GM19238 (cell line): ENCODE measurements at regions not wholly inside any gene's neighbourhood (a gene's known extent, or its start where the extent isn't known, plus 50 kb on each side); places are given as distances from the start of the nearest gene placed in this dataset.

ENCODE experiments used
- DNase-seq: peaks from one replicate; pipeline ENCODE4 v3.0.0; 2011; ENCODE audit warnings: low spot score; ENCODE audit not compliant: insufficient read length

- DNase-seq, result no peak
These were observed 766.7 kb upstream of the HS6ST1 start for GRCh38 chr2:129085386-129085785.

GRCh38 chr2:129087133-129087813 lies 768.6 kb upstream of the HS6ST1 start:
- DNase-seq, result no peak

DNA sequence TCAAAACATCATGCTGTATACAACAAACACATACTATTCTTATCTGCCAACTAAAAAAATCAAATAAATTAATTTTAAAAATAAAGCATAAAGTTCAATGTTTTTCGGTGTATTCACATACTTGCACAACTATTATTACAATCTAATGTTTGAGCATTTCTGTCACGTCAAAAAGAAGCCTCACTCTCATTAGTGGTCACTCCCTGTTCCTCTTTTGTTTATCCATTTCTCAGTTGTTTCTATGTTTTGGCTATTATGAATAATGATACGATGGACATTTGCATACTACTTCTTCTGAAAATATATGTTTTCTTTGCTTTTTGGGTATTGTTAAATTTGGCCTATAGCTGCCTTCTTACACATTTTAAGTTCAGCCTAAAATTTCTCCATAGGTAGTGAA lies 773.0 kb upstream of the HS6ST1 start:
- no peak for DNase-seq

GRCh38 chr2:129092956-129093355 lies 774.3 kb upstream of the HS6ST1 start:
- no peak for DNase-seq

- no peak for DNase-seq
These were observed 782.5 kb upstream of the HS6ST1 start for GRCh38 chr2:129101186-129101585.

DNA sequence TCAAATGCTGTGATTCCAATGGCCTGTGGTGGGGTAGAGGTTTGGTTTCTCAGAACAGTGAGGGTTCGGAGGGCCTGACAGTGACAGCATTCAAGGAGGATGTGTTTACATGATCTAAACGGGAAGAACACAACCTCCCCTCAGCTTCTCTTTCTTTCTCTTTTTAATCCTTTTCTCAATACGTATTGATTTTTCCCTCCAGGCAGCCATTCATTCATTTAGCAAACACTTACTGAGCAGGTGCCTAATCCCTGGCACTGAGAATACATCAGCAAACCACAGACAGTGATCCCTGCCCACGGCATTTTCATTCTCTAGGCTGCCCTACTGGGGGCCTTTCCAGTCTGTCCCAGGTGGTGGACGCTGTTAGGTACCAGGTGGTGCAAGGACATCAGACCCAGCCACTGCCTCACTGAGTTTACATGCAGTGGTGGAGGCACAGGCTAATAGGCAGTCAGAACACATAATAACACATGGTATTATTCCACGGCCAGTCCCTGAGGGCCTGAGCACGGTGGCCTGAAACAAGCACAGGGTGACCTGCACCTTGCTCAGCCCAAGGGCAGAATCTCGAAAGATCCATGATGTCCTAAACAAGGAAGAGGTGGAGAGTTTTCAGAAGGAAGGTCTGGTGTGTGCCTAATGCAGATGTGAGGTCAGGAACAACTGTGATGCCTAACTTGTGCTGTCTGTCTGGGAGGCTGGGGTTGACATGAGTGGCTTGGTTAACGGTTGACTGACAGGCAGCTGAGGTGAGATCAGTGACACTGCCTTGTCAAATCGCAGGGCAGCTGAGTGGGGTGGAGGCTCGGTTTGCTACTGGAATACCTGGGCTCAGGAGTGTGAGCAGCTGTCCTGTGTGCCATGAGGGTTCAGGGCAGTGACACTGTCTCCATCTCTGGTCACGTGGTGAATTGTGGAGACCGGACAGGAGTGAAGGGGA lies 785.5 kb upstream of the HS6ST1 start:
- no peak for DNase-seq

DNA sequence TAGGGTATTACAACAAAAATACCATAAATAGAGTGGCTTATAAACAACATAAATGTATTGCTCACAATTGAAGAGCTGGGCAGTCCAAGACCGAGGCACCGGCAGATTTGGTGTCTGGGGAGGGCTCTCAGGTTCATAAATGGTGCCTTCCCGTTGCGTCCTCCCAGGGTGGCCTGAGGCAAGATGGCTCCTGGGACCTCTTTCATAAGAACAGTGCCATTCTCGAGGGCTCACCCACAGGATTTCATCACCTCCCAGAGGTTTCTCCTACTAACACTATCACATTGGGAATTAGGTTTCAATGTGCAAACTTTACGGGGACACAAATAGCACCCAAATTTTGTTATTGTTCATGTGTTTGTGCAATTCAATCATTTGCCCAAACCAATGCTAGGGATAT lies 793.5 kb upstream of the HS6ST1 start:
- no peak for DNase-seq

DNA sequence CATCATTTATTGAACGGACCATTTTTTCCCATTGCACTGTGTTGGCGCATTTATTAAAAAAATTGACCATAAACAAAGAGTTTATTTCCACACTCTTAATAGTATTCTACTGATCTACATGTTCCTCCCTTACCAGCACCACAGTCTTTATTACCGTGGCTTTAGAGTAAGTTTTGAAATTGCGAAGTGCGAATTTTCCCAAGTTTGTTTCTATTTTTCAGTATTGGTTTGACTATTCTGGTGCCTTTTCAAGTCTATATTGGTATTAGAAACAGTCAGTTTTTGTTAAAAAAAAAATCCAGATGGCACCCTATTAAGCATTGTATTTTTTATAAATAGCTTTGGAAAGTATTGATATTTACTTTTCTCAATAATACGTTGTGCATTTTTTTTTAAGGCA lies 795.1 kb upstream of the HS6ST1 start:
- no peak for DNase-seq

GRCh38 chr2:129117434-129117833 lies 798.8 kb upstream of the HS6ST1 start:
- no peak for DNase-seq

- no peak for DNase-seq
These were observed 799.6 kb upstream of the HS6ST1 start for GRCh38 chr2:129118296-129118695.

GRCh38 chr2:129129087-129129486 lies 810.4 kb upstream of the HS6ST1 start:
- DNase-seq, result no peak

DNA sequence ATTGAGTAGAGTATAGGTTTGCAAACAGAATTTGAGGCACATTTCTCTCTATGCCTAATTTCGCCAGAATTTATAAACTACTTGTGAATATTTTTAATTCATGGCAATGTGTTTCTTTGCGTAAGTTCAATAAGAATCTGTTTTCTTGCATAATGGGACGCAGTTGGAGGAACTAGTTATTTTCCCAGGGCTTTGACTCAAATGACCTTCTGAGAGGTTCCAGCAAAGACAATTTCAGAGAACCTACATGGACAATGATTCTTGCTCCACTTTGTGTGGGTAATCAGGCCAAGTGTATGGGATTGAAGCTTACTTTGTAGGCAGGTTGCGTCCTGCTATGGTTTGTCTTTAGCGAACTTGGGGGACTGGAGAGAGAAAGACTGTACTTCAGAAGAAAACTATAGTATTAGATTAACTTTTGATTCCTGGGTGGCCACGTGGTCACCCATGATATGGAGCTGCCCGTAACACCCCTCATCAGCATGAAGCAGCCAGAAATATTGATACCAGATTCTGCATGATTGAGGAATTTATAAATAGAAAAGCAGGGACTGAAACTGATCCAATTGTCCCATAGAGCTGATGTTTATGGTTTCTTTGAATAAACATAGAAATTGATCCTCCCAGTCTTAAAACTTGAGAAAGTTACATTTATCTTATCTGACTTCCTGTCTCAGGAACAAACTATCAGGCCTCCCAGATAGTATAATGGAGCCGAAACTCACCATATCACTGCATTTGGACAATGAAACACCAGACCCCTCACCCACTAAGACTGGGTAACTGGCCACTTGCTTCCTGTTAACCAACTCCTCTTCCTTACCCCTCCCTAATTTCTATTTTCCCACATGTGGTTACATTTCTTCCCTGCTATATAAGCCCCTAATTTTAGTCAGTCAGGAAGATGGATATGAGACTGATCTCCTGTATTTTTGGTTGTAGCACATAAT lies 815.3 kb upstream of the HS6ST1 start:
- no peak for DNase-seq

DNA sequence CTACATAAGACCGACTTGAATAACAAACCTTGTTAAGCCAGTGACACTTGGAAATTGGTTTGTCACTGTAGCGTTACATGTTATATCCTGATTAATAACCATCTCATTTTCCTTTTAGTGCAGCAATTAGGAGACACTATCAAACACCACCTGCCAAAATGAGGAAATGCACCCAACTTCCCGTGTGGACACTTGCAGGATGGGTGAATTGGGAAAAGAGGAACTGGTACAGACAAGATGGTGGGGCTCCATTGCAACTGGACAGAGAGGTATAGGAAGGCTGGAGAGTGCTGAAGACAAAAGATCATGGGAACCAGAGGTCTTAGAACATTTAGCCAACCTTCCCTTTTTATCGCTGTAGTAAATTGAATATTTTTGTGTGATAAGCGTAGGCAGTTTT lies 816.3 kb upstream of the HS6ST1 start:
- no peak for DNase-seq

GRCh38 chr2:129139380-129139779 lies 820.7 kb upstream of the HS6ST1 start:
- DNase-seq, result no peak

DNA sequence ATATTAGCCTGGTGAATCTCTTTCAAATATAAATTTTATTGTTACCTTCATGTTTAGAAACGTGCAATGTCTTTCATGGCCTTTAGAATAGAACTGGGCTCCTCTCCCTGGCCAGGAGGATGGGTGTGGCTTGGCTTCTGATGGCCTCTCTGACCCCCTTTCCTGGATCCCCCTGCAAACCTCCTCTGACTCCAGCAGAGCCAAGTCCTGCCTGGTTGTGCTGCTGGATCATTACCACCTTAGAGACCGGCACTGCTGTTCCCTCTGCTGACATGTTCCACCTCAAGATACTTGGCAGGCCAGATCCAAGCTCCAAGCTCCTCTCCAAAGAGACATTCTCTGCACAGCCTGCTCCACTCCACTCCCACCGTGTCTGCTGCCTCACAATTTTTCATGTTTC lies 823.8 kb upstream of the HS6ST1 start:
- DNase-seq, result no peak

DNA sequence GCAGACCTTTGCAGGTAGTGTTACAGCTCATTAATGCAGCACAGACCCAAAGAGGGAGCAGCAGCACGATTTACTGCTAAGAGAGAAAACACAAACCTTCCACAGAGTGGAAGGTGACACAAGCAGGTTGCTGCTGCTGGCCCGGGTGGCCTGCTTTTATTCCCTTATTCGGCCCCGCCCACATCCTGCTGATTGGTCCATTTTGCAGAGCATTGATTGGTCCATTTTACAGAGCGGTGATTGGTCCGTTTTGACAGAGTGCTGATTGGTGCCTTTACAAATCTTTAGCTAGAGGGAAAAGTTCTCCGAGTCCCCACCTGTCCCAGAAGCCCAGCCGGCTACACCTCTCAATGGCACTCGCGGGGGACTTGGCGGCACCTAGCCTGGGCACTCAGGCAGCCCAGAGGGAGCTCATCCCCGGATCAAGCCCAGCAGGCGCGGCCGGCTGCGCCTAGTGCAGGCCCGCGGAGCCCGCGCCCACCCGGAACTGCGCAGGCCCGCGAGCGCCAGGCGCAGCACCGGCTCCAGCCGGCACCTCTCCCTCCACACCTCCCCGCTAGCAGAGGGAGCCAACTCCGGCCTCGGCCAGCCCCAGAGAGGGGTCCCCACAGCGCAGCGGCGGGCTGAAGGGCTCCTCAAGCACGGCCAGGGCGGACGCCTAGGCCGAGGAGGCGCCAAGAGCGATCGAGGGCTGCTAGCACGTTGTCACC lies 825.6 kb upstream of the HS6ST1 start:
- DNase-seq, result no peak

- DNase-seq, result no peak
These were observed 827.0 kb upstream of the RAB6C start for GRCh38 chr2:129152514-129152913.

DNA sequence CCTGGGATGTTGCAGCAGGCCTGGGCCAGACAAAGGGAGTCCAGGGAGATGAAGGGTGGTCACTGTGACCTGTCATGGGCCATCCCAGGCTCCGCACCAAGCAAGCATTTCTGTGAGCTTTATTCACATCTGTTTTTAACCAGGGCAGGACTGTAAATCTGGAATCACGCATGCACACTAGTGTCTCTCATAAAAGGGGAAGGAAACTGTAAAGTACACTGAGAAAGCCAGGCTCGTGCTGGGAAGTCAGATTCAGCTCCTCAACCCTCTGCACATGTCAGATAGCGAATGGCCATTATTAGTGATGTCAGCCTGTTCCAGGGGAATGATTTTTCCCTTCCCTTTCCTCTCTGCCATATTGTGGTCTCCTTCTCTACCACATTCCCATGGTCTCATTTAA lies 818.6 kb upstream of the RAB6C start:
- DNase-seq, result no peak

DNA sequence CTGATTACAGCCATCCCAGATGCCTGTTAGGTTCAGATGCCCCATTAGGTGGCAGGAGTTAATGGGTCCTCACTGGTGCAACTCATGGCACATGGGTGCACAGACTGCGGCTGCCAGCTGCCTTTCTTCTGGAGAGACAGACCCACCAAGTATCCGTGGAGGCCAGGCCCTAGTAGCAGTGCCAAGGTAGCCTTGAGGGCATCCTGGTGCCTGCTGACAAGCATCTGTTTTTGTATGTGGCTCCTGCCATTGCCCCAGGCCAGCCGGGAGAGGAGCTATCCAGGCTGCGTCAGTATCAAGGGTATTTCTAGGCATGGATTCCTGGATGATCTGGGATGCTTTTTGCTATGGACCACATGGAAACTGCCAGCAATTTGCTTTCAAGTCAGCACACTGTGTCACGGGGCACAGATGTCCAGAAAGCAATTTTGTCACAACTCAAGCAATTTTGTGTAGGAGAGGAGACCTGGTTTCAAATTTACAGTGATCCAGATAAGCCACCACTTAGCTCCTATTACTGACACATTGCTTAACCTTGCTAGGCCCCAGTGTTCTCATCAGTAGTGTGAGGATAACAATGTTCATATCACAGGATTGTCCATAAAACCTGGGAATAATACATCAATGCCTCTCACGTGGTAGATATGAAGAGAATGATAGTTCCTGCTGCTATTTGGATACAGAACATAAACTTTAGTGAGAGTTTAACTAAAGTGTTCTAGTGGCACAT lies 815.1 kb upstream of the RAB6C start:
- no peak for DNase-seq

DNA sequence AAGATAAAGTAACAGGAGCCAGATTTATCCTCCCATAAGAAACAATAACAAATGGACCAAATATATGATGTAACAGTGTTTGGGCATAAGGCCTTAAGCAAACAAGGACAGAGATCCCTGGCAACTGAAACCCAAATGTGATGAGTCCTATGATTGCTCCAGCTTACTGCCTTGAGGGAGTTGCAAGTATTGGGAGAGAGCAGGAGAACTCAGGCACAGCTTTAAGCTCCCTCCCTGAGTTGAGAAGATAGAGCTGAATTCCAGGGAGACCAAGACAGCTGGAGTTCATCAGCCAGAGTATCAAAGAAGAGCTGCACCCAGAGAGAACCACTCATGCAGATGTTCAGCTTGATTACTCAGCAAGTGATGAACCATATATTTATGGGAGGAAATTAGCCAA lies 814.5 kb upstream of the RAB6C start:
- DNase-seq, result no peak
